H1 (cell line): ENCODE measurements at regions not wholly inside any gene's neighbourhood (a gene's known extent, or its start where the extent isn't known, plus 50 kb on each side); places are given as distances from the start of the nearest gene placed in this dataset.
A peak's percentile ranks its signal among the peaks of the same experiment; 100 is the strongest.

Experiments
- CTCF ChIA-PET: fragments of 300-600 bp; sonication (Branson Sonifier 250); formaldehyde crosslinking; loops from one replicate; lab custom pipeline; 2021; ENCODE audit not compliant: partially characterized antibody; lab: Charles Lee
- POLR2A ChIA-PET: fragments of 300-600 bp; sonication (Branson Sonifier 250); formaldehyde crosslinking; loops from one replicate; lab custom pipeline; 2021; ENCODE audit warnings: inconsistent platforms; ENCODE audit not compliant: partially characterized antibody; lab: Charles Lee
- DNase-seq, 2 experiments: peaks; one replicate each; pipeline versions ENCODE4 v3.0.0 to v3.0.0-alpha.2; 2010 to 2022; ENCODE audit warnings: low spot score in 2 of 2, low read depth in 1 of 2, mixed read lengths in 1 of 2
- FAIRE-seq: peaks from 2 replicates; lab custom pipeline; 2011; peaks lifted over from hg19 to GRCh38; lab: Jason Lieb, UNC
- H2AFZ ChIP-seq: 2 replicates; pipeline ENCODE4 v1.8.1; 2012; ENCODE audit warnings: low read length, inconsistent platforms
- H2AK5ac ChIP-seq: 2 replicates; pipeline ENCODE4 v1.6.1; 2013; ENCODE audit warnings: low read depth, low read length
- H2BK120ac ChIP-seq: replicated peaks from 2 replicates; pipeline ENCODE3; 2013; ENCODE audit warnings: low read depth, low read length, inconsistent platforms
- H2BK12ac ChIP-seq: 2 replicates; pipeline ENCODE4 v1.6.1; 2013; ENCODE audit warnings: low read depth, low read length
- H2BK15ac ChIP-seq: 2 replicates; pipeline ENCODE4 v1.6.1; 2013; ENCODE audit warnings: low read length
- H2BK20ac ChIP-seq: 2 replicates; pipeline ENCODE4 v1.6.1; 2013; ENCODE audit warnings: low read length
- H2BK5ac ChIP-seq: 2 replicates; pipeline ENCODE4 v1.6.1; 2013; ENCODE audit warnings: low read depth, low read length
- H3K14ac ChIP-seq: 2 replicates; pipeline ENCODE4 v1.6.1; 2013; ENCODE audit warnings: inconsistent platforms; ENCODE audit not compliant: insufficient read length
- H3K18ac ChIP-seq: 2 replicates; pipeline ENCODE4 v1.6.1; 2013; ENCODE audit warnings: low read length; ENCODE audit errors: extremely low read depth
- H3K23ac ChIP-seq: 2 replicates; pipeline ENCODE4 v1.6.1; 2013; ENCODE audit warnings: inconsistent platforms; ENCODE audit not compliant: insufficient read length
- H3K23me2 ChIP-seq: 2 replicates; pipeline ENCODE4 v1.6.1; 2013; ENCODE audit warnings: low read depth, low read length
- H3K27ac ChIP-seq: 2 replicates; pipeline ENCODE4 v1.6.1; 2011; ENCODE audit warnings: low read depth, low read length, inconsistent platforms
- H3K27me3 ChIP-seq, 4 experiments: replicated peaks in 1 of 4; 1 replicate in 1 of 4; 2 replicates in 3 of 4; pipeline versions ENCODE4 v1.6.1 to v1.8.1; 2011 to 2013; ENCODE audit warnings: low read length in 3 of 4, mild to moderate bottlenecking in 3 of 4, inconsistent platforms in 2 of 4, mixed read lengths in 2 of 4, moderate library complexity in 1 of 4; ENCODE audit not compliant: control insufficient read depth in 3 of 4, insufficient read depth in 3 of 4; ENCODE audit errors: extremely low read depth in 1 of 4
- H3K36me3 ChIP-seq, 4 experiments: 2 replicates each; pipeline versions ENCODE4 v1.6.1 to v1.8.1; 2011 to 2013; ENCODE audit warnings: mild to moderate bottlenecking in 4 of 4, low read length in 3 of 4, moderate library complexity in 2 of 4, control low read depth in 1 of 4, inconsistent platforms in 1 of 4; ENCODE audit not compliant: insufficient read depth in 4 of 4, control insufficient read depth in 2 of 4
- H3K4ac ChIP-seq: replicated peaks from 2 replicates; pipeline ENCODE3; 2013; ENCODE audit warnings: low read length, low read depth, mixed read lengths, inconsistent platforms; ENCODE audit not compliant: insufficient read length
- H3K4me1 ChIP-seq, 4 experiments: replicated peaks in 1 of 4; 1 replicate in 1 of 4; 2 replicates in 3 of 4; pipeline versions ENCODE4 v1.6.1 to v1.8.1; 2011 to 2013; ENCODE audit warnings: low read length in 3 of 4, inconsistent platforms in 2 of 4, mixed read lengths in 1 of 4; ENCODE audit not compliant: insufficient read depth in 4 of 4, control insufficient read depth in 3 of 4
- H3K4me2 ChIP-seq, 2 experiments: 2 replicates each; pipeline versions ENCODE4 v1.6.1 to v1.8.1; 2011 to 2013; ENCODE audit warnings: low read depth in 2 of 2, low read length in 2 of 2, control low read depth in 1 of 2, inconsistent platforms in 1 of 2, mild to moderate bottlenecking in 1 of 2; ENCODE audit not compliant: insufficient read depth in 1 of 2
- H3K4me3 ChIP-seq, 4 experiments: fragments of 200-600, 300-600 bp in 1 of 4; sonication (generic), shearing (Covaris generic), sonication (Bioruptor Twin) in 1 of 4; 2 replicates each; pipeline versions ENCODE4 v1.5.1 to v1.8.1; 2011 to 2016; ENCODE audit warnings: low read length in 4 of 4, low read depth in 3 of 4, control low read depth in 2 of 4, inconsistent platforms in 2 of 4, mild to moderate bottlenecking in 2 of 4, mixed read lengths in 1 of 4, moderate library complexity in 1 of 4; ENCODE audit not compliant: insufficient read depth in 2 of 4; ENCODE audit errors: extremely low read depth in 1 of 4
- H3K56ac ChIP-seq: replicated peaks from 2 replicates; pipeline ENCODE3; 2013; ENCODE audit warnings: low read depth, mild to moderate bottlenecking, mixed read lengths, low read length, inconsistent platforms; ENCODE audit not compliant: insufficient read length
- H3K79me1 ChIP-seq: 2 replicates; pipeline ENCODE4 v1.6.1; 2013; ENCODE audit warnings: low read depth, low read length, control low read depth
- H3K79me2 ChIP-seq, 2 experiments: 2 replicates each; pipeline versions ENCODE4 v1.6.1 to v1.8.1; 2012 to 2013; ENCODE audit warnings: low read length in 2 of 2, mild to moderate bottlenecking in 2 of 2, inconsistent platforms in 1 of 2; ENCODE audit not compliant: insufficient read depth in 2 of 2, control insufficient read depth in 1 of 2
- H3K9ac ChIP-seq, 4 experiments: replicated peaks in 1 of 4; 1 replicate in 1 of 4; 2 replicates in 3 of 4; pipeline versions ENCODE4 v1.6.1 to v1.8.1; 2011 to 2013; ENCODE audit warnings: low read depth in 3 of 4, low read length in 3 of 4, control low read depth in 2 of 4, mild to moderate bottlenecking in 2 of 4, moderate library complexity in 2 of 4, inconsistent platforms in 1 of 4; ENCODE audit errors: extremely low read depth in 1 of 4
- H3K9me3 ChIP-seq, 2 experiments: 2 replicates each; pipeline versions ENCODE4 v1.6.1 to v1.8.1; 2012 to 2013; ENCODE audit warnings: mild to moderate bottlenecking in 2 of 2, moderate library complexity in 2 of 2, control low read depth in 1 of 2, inconsistent platforms in 1 of 2, low read depth in 1 of 2, low read length in 1 of 2, mixed read lengths in 1 of 2; ENCODE audit not compliant: insufficient read depth in 2 of 2
- H4K20me1 ChIP-seq, 2 experiments: replicated peaks in 1 of 2; 2 replicates each; pipeline versions ENCODE3 to v1.8.1; 2011 to 2013; ENCODE audit warnings: inconsistent platforms in 2 of 2, low read length in 2 of 2, mild to moderate bottlenecking in 1 of 2; ENCODE audit not compliant: insufficient read depth in 2 of 2, control insufficient read depth in 1 of 2
- H4K5ac ChIP-seq: 2 replicates; pipeline ENCODE4 v1.6.1; 2013; ENCODE audit warnings: low read length, low read depth, mixed read lengths, inconsistent platforms; ENCODE audit not compliant: insufficient read length
- H4K8ac ChIP-seq: 2 replicates; pipeline ENCODE4 v1.8.0; 2013; ENCODE audit warnings: mild to moderate bottlenecking, moderate library complexity, low read length, inconsistent platforms; ENCODE audit not compliant: insufficient read depth; ENCODE audit errors: extremely low read depth
- H4K91ac ChIP-seq: replicated peaks from 2 replicates; pipeline ENCODE3; 2013; ENCODE audit warnings: low read length, mixed read lengths, inconsistent platforms; ENCODE audit not compliant: insufficient read length
- GABPA ChIP-seq: IDR thresholded peaks from 2 replicates; pipeline ENCODE4 v1.6.1; 2011; ENCODE audit warnings: mild to moderate bottlenecking, low read length, moderate library complexity, borderline replicate concordance; ENCODE audit not compliant: insufficient read depth
- HDAC2 ChIP-seq, 2 experiments: fragments of 300-600 bp in 1 of 2; sonication (generic) in 1 of 2; IDR thresholded peaks; 2 replicates each; pipeline ENCODE4 v1.6.1; 2011 to 2012; ENCODE audit warnings: low read depth in 2 of 2, low read length in 2 of 2, mild to moderate bottlenecking in 2 of 2, moderate library complexity in 2 of 2, borderline replicate concordance in 1 of 2, inconsistent platforms in 1 of 2
- HDAC6 ChIP-seq: IDR thresholded peaks from one replicate; pipeline ENCODE4 v1.7.1; 2012; ENCODE audit warnings: low read depth, mild to moderate bottlenecking, inconsistent platforms, low read length, moderate library complexity
- MAFK ChIP-seq: IDR thresholded peaks from 2 replicates; pipeline ENCODE4 v1.6.1; 2012; ENCODE audit warnings: low read depth, mild to moderate bottlenecking, improper control_type of control experiment, low read length
- POLR2A ChIP-seq, 2 experiments: IDR thresholded peaks; 1 replicate in 1 of 2; 2 replicates in 1 of 2; pipeline ENCODE4 v1.6.1; 2011; ENCODE audit warnings: low read depth in 2 of 2, low read length in 2 of 2, mild to moderate bottlenecking in 2 of 2; ENCODE audit errors: control extremely low read depth in 1 of 2
- RBBP5 ChIP-seq: IDR thresholded peaks from 2 replicates; pipeline ENCODE4 v1.7.1; 2012; ENCODE audit warnings: low read depth, mild to moderate bottlenecking, inconsistent platforms, low read length, moderate library complexity, borderline replicate concordance
- SUZ12 ChIP-seq: fragments of 200-600 bp; sonication (generic); IDR thresholded peaks from 2 replicates; pipeline ENCODE4 v1.6.1; 2012; ENCODE audit warnings: mild to moderate bottlenecking, inconsistent platforms, low read length, moderate library complexity, mixed read lengths
- YY1 ChIP-seq: IDR thresholded peaks from 2 replicates; pipeline ENCODE4 v1.6.1; 2011; ENCODE audit warnings: low read depth, mild to moderate bottlenecking, low read length
- WGBS, 2 experiments: shearing (Covaris generic) in 1 of 2; methylation state at CpG; one replicate each; pipeline versions ENCODE4 v1.1.6 to v1.1.7; 2013 to 2015; ENCODE audit warnings: low lambda C conversion rate in 2 of 2, mixed read lengths in 2 of 2, inconsistent platforms in 1 of 2, low coverage in 1 of 2, missing lambda C conversion rate in 1 of 2; ENCODE audit not compliant: insufficient replicate concordance in 2 of 2, insufficient coverage in 1 of 2, insufficient read length in 1 of 2; ENCODE audit errors: extremely low coverage in 1 of 2, missing lambda C conversion rate in 1 of 2; 5-methylcytosine and 5-hydroxymethylcytosine counted together
- TF ChIP-seq, protein P1 (sequence below): IDR thresholded peaks from 2 replicates; pipeline ENCODE4 v1.6.1; 2011; ENCODE audit warnings: low read length, improper control_type of control experiment
- TF ChIP-seq, protein P2 (sequence below), 3 experiments: IDR thresholded peaks; 1 replicate in 2 of 3; 2 replicates in 1 of 3; pipeline versions ENCODE4 v1.5.1 to v1.6.1; 2011; ENCODE audit warnings: low read length in 3 of 3, mild to moderate bottlenecking in 3 of 3, inconsistent platforms in 2 of 3, low read depth in 1 of 3, moderate library complexity in 1 of 3; ENCODE audit not compliant: insufficient read depth in 1 of 3; ENCODE audit errors: control extremely low read depth in 1 of 3

DNA sequence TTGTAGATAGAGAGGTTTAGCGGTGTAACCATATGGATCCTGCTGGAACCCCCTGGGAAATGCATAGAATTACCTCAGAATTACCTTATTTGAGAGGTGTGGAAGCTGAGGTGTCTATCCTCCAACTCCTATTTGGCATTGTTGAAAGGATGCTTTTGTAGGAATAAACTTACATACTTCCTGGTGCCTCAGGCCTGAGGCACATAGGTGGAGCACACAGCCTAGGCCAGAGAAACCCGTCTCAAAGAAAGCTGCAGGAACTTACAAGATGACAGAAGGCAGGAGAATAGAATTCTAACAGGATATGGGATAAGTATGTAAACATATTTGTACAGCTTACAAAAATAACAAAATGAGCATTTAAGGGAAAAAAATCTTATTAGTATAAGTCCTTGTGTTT, 1507.2 kb upstream of the ZEB2 start:
- H3K18ac ChIP-seq, result no peak overlapping the region
- no peaks in the 10 kb centered on the region for H3K9me3 ChIP-seq
- H2BK120ac ChIP-seq, result no peak overlapping the region
- no peak overlapping the region for H4K91ac ChIP-seq
- H4K20me1 ChIP-seq, result no peaks in the 10 kb centered on the region
- no peaks in the 10 kb centered on the region; a peak in 1 of 8 replicates for H3K36me3 ChIP-seq
- H3K9ac ChIP-seq, result no peak overlapping the region
- H3K4me2 ChIP-seq, result no peak overlapping the region
- ChIA-PET CTCF (no interaction called here), POLR2A (no interaction called here)
- H3K27me3 ChIP-seq, result no peaks in the 10 kb centered on the region
- H2AFZ ChIP-seq, result peak overlapping the region; percentile 59; the same call in 1 of the 2 replicates
- no peaks in the 10 kb centered on the region for H3K4me1 ChIP-seq
- H3K79me2 ChIP-seq, result no peaks in the 10 kb centered on the region
- H2AK5ac ChIP-seq, result no peak overlapping the region
- H3K14ac ChIP-seq, result no peak overlapping the region
- H3K23me2 ChIP-seq, result no peaks in the 10 kb centered on the region
- no peak overlapping the region for H3K56ac ChIP-seq
- 95% methylated on average over 2 of the region's 2 CpGs; no CpG with 5 or more reads in 1 of the 2 experiments for WGBS, 2 experiments
- DNase-seq (no peak), FAIRE-seq (no peak)
- H2BK15ac ChIP-seq, result no peak overlapping the region
- H2BK12ac ChIP-seq, result no peak overlapping the region
- no peak overlapping the region for H4K5ac ChIP-seq
- H3K23ac ChIP-seq, result no peak overlapping the region
- H3K79me1 ChIP-seq, result no peaks in the 10 kb centered on the region
- H2BK5ac ChIP-seq, result no peak overlapping the region
- H2BK20ac ChIP-seq, result no peak overlapping the region
- TF ChIP-seq, protein P1, sequence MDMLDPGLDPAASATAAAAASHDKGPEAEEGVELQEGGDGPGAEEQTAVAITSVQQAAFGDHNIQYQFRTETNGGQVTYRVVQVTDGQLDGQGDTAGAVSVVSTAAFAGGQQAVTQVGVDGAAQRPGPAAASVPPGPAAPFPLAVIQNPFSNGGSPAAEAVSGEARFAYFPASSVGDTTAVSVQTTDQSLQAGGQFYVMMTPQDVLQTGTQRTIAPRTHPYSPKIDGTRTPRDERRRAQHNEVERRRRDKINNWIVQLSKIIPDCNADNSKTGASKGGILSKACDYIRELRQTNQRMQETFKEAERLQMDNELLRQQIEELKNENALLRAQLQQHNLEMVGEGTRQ, result no peak
- TF ChIP-seq HDAC6 (no peak), GABPA (no peak), MAFK (no peak), POLR2A (IDR thresholded peaks at IDR 0.05; ENCODE audit: control extremely low read depth in 1 of 2, low read depth in 2 of 2, low read length in 2 of 2) (no peak), SUZ12 (no peak), HDAC2 (IDR thresholded peaks at IDR 0.05; ENCODE audit: borderline replicate concordance in 1 of 2, low read depth in 2 of 2, low read length in 2 of 2) (no peak), RBBP5 (no peak), YY1 (no peak)
- TF ChIP-seq, protein P2, sequence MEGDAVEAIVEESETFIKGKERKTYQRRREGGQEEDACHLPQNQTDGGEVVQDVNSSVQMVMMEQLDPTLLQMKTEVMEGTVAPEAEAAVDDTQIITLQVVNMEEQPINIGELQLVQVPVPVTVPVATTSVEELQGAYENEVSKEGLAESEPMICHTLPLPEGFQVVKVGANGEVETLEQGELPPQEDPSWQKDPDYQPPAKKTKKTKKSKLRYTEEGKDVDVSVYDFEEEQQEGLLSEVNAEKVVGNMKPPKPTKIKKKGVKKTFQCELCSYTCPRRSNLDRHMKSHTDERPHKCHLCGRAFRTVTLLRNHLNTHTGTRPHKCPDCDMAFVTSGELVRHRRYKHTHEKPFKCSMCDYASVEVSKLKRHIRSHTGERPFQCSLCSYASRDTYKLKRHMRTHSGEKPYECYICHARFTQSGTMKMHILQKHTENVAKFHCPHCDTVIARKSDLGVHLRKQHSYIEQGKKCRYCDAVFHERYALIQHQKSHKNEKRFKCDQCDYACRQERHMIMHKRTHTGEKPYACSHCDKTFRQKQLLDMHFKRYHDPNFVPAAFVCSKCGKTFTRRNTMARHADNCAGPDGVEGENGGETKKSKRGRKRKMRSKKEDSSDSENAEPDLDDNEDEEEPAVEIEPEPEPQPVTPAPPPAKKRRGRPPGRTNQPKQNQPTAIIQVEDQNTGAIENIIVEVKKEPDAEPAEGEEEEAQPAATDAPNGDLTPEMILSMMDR (IDR thresholded peaks at IDR 0.05; ENCODE audit: control extremely low read depth in 1 of 3, insufficient read depth in 1 of 3, low read depth in 1 of 3, low read length in 3 of 3), result no peak
- no peak overlapping the region for H4K8ac ChIP-seq
- no peak overlapping the region for H3K27ac ChIP-seq
- no peak overlapping the region for H3K4me3 ChIP-seq
- no peak overlapping the region for H3K4ac ChIP-seq
